HepG2 (cell line): ENCODE measurements at regions not wholly inside any gene's neighbourhood (a gene's known extent, or its start where the extent isn't known, plus 50 kb on each side); places are given as distances from the start of the nearest gene placed in this dataset.

Experiments used
- ATAC-seq: fragments of 200-7000 bp; cut with Tn5 transposase; 3 replicates; pipeline ENCODE4 v1.9.1; 2020; ENCODE audit warnings: mild to moderate bottlenecking, moderate library complexity
- BruUV-seq: library from RNA; stranded (reverse); fragments of 400-500 nt; replicated peaks from 2 replicates; lab custom pipeline; 2021; lab: Mats Ljungman, UMichigan
- CTCF ChIA-PET: fragments of 300-600 bp; formaldehyde crosslinking; extraction: SDS; loops from one replicate; lab custom pipeline; 2021; ENCODE audit warnings: low total read pairs, inconsistent platforms, low intra/inter-chr PET ratio; lab: Yijun Ruan, JAX
- POLR2A ChIA-PET: fragments of 350-600 bp; sonication (Branson Sonifier 250); formaldehyde crosslinking; loops from one replicate; lab custom pipeline; 2020; ENCODE audit warnings: antibody characterized with exemption, inconsistent platforms; lab: Yijun Ruan, JAX
- DNase-seq: peaks from one replicate; pipeline ENCODE4 v3.0.0-alpha.2; 2015; ENCODE audit warnings: low spot score
- FAIRE-seq: peaks from 3 replicates; lab custom pipeline; 2011; peaks lifted over from hg19 to GRCh38; lab: Jason Lieb, UNC
- H2AFZ ChIP-seq: one replicate; pipeline ENCODE4 v1.6.1; 2011; ENCODE audit warnings: low read length, inconsistent platforms
- H3K27ac ChIP-seq: fragments of 300-600 bp; 3 replicates; pipeline ENCODE4 v1.8.0; 2011; ENCODE audit warnings: mixed run types, mild to moderate bottlenecking, mixed read lengths, low read length, inconsistent platforms; ENCODE audit not compliant: insufficient read depth; ENCODE audit errors: extremely low read length
- H3K27me3 ChIP-seq, 2 experiments: fragments of 200-600 bp in 1 of 2; 2 replicates in 1 of 2; 3 replicates in 1 of 2; pipeline versions ENCODE4 v1.6.0 to v1.8.0; 2011; ENCODE audit warnings: low read length in 2 of 2, mild to moderate bottlenecking in 2 of 2, moderate library complexity in 2 of 2, inconsistent platforms in 1 of 2; ENCODE audit not compliant: insufficient read depth in 2 of 2, control insufficient read depth in 1 of 2
- H3K36me3 ChIP-seq, 2 experiments: fragments of 200-600 bp in 1 of 2; replicated peaks in 1 of 2; 2 replicates in 1 of 2; 3 replicates in 1 of 2; pipeline versions ENCODE4 v1.5.1 to v1.8.0; 2011; ENCODE audit warnings: low read length in 2 of 2, inconsistent platforms in 1 of 2; ENCODE audit not compliant: insufficient read depth in 2 of 2, control insufficient read depth in 1 of 2
- H3K4me1 ChIP-seq: 2 replicates; pipeline ENCODE4 v1.5.1; 2012; ENCODE audit warnings: low read length, inconsistent platforms; ENCODE audit not compliant: insufficient read depth
- H3K4me2 ChIP-seq: 2 replicates; pipeline ENCODE4 v1.6.0; 2011; ENCODE audit warnings: low read depth, low read length, inconsistent platforms
- H3K4me3 ChIP-seq, 3 experiments: fragments of 200-600 bp in 1 of 3; sonication (generic), shearing (Covaris generic) in 1 of 3; replicated peaks in 1 of 3; 2 replicates each; pipeline ENCODE4 v1.5.1; 2011 to 2016; ENCODE audit warnings: low read length in 3 of 3, inconsistent platforms in 2 of 3, low read depth in 2 of 3, mild to moderate bottlenecking in 2 of 3, control low read depth in 1 of 3, mixed read lengths in 1 of 3; ENCODE audit not compliant: insufficient read depth in 1 of 3
- H3K79me2 ChIP-seq: one replicate; pipeline ENCODE4 v1.6.1; 2011; ENCODE audit warnings: low read length, inconsistent platforms; ENCODE audit not compliant: insufficient read depth
- H3K9ac ChIP-seq: 2 replicates; pipeline ENCODE4 v1.6.0; 2011; ENCODE audit warnings: mild to moderate bottlenecking, low read depth, low read length, inconsistent platforms; ENCODE audit not compliant: insufficient read depth
- H3K9me3 ChIP-seq: 2 replicates; pipeline ENCODE4 v1.5.1; 2012; ENCODE audit warnings: mild to moderate bottlenecking, low read length
- H4K20me1 ChIP-seq: 2 replicates; pipeline ENCODE4 v1.6.0; 2011; ENCODE audit warnings: inconsistent platforms, mild to moderate bottlenecking, low read length, moderate library complexity; ENCODE audit not compliant: insufficient read depth
- DPF2 ChIP-seq: sonication (generic); formaldehyde crosslinking; IDR thresholded peaks from 2 replicates; pipeline ENCODE4 v1.4.0; 2020; ENCODE audit warnings: mild to moderate bottlenecking, low read depth, missing genetic modification reagents, borderline replicate concordance
- HIVEP1 ChIP-seq: sonication (generic); formaldehyde crosslinking; IDR thresholded peaks from 2 replicates; pipeline ENCODE4 v1.4.0; 2020; ENCODE audit warnings: mild to moderate bottlenecking, missing genetic modification reagents
- KDM5B ChIP-seq: sonication (generic); formaldehyde crosslinking; IDR thresholded peaks from 2 replicates; pipeline ENCODE4 v1.4.0; 2020; ENCODE audit warnings: missing genetic modification reagents, mild to moderate bottlenecking, borderline replicate concordance
- TOPORS ChIP-seq: sonication (generic); formaldehyde crosslinking; IDR thresholded peaks from 2 replicates; pipeline ENCODE4 v1.8.0; 2023; ENCODE audit warnings: mild to moderate bottlenecking, missing genetic modification reagents
- ZNF235 ChIP-seq: sonication (generic); formaldehyde crosslinking; IDR thresholded peaks from 2 replicates; pipeline ENCODE4 v1.8.1; 2023; ENCODE audit warnings: mild to moderate bottlenecking, missing genetic modification reagents, borderline replicate concordance
- ZNF883 ChIP-seq: sonication (generic); formaldehyde crosslinking; IDR thresholded peaks from 2 replicates; pipeline ENCODE4 v1.5.1; 2020; ENCODE audit warnings: mild to moderate bottlenecking, missing genetic modification reagents; ENCODE audit errors: not compliant biosample characterization
- ZSCAN22 ChIP-seq: sonication (generic); formaldehyde crosslinking; IDR thresholded peaks from 2 replicates; pipeline ENCODE4 v1.4.0; 2020; ENCODE audit warnings: mild to moderate bottlenecking, missing genetic modification reagents
- WGBS: methylation state at CpG from one replicate; pipeline ENCODE4 v1.1.6; 2017; ENCODE audit warnings: low lambda C conversion rate; 5-methylcytosine and 5-hydroxymethylcytosine counted together
- in situ Hi-C: cut with HindIII; loops from 2 replicates; pipeline ENCODE4 v1.10.0; 2017; ENCODE audit warnings: low pct_unique_long_range_greater_than_20kb; ENCODE audit not compliant: extremely low pct_ligation_motif_present
- intact Hi-C: fragments of 100-400 bp; cut with micrococcal nuclease; formaldehyde crosslinking; loops from one replicate; pipeline ENCODE4 v1.10.0; 2022; ENCODE audit not compliant: unreplicated experiment
- TF ChIP-seq, protein P1 (sequence below): sonication (generic); formaldehyde crosslinking; IDR thresholded peaks from 2 replicates; pipeline ENCODE4 v1.4.0; 2020; ENCODE audit warnings: missing genetic modification reagents, borderline replicate concordance
- TF ChIP-seq, protein P2 (sequence below): sonication (generic); formaldehyde crosslinking; IDR thresholded peaks from 2 replicates; pipeline ENCODE4 v1.5.0; 2020; ENCODE audit warnings: mild to moderate bottlenecking, missing genetic modification reagents

DNA sequence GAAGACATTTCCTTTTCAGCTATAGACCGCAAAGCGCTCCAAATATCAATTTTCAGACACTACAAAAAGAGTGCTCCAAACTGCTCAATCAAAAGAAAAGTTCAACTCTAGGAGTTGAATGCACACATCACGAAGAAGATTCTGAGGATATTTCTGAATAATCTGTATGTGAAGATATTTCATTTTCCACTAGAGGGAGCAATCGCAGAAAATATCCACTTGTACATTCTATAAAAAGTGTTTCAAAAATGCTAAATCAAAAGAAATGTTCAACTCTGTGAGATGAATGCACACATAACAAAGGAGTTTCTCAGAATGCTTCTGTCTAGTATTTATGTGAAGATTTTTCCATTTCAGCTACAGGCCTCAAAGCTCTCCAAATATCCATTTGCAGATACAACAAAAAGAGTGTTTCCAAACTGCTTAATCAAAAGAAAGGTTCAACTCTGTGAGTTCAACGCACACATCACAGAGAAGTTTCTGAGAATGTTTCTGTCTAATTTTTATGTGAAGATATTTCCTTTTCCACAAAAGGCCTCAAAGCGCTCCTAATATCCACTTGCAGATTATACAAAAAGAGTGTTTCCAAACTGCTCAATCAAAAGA, 643.8 kb upstream of the ALG10B start:
- Histone ChIP-seq H3K4me1 (no peaks in the 10 kb centered on the region), H3K4me3 (no peak overlapping the region), H2AFZ (no peak overlapping the region)
- no peak for ATAC-seq
- TF ChIP-seq HIVEP1 (CRISPR knock-in tag) (no peak), KDM5B (no peak), TOPORS (CRISPR knock-in tag) (no peak), ZSCAN22 (CRISPR knock-in tag) (no peak), DPF2 (no peak), ZNF883 (no peak), ZNF235 (CRISPR knock-in tag) (no peak)
- TF ChIP-seq, protein P1, sequence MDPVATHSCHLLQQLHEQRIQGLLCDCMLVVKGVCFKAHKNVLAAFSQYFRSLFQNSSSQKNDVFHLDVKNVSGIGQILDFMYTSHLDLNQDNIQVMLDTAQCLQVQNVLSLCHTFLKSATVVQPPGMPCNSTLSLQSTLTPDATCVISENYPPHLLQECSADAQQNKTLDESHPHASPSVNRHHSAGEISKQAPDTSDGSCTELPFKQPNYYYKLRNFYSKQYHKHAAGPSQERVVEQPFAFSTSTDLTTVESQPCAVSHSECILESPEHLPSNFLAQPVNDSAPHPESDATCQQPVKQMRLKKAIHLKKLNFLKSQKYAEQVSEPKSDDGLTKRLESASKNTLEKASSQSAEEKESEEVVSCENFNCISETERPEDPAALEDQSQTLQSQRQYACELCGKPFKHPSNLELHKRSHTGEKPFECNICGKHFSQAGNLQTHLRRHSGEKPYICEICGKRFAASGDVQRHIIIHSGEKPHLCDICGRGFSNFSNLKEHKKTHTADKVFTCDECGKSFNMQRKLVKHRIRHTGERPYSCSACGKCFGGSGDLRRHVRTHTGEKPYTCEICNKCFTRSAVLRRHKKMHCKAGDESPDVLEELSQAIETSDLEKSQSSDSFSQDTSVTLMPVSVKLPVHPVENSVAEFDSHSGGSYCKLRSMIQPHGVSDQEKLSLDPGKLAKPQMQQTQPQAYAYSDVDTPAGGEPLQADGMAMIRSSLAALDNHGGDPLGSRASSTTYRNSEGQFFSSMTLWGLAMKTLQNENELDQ (CRISPR knock-in tag) = no peak
- TF ChIP-seq, protein P2, sequence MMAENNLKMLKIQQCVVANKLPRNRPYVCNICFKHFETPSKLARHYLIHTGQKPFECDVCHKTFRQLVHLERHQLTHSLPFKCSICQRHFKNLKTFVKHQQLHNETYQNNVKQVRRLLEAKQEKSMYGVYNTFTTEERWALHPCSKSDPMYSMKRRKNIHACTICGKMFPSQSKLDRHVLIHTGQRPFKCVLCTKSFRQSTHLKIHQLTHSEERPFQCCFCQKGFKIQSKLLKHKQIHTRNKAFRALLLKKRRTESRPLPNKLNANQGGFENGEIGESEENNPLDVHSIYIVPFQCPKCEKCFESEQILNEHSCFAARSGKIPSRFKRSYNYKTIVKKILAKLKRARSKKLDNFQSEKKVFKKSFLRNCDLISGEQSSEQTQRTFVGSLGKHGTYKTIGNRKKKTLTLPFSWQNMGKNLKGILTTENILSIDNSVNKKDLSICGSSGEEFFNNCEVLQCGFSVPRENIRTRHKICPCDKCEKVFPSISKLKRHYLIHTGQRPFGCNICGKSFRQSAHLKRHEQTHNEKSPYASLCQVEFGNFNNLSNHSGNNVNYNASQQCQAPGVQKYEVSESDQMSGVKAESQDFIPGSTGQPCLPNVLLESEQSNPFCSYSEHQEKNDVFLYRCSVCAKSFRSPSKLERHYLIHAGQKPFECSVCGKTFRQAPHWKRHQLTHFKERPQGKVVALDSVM (CRISPR knock-in tag) = no peak
- TF ChIP-seq, all 625 proteins: peak for 0
- ChIA-PET CTCF (no interaction called here), POLR2A (no interaction called here)
- H3K79me2 ChIP-seq = no peaks in the 10 kb centered on the region
- FAIRE-seq = no peak
- H3K9ac ChIP-seq = no peak overlapping the region
- H3K9me3 ChIP-seq = peaks cover 97% of the 10 kb centered on the region
- 36% methylated on average over 6 of the region's 6 CpGs for WGBS
- H3K27me3 ChIP-seq = no peaks in the 10 kb centered on the region
- intact Hi-C loops (no loop called here), in situ Hi-C loops (no loop called here)
- DNase-seq = no peak
- no TSS peak for BruUV-seq
- H3K36me3 ChIP-seq = no peaks in the 10 kb centered on the region
- H3K4me2 ChIP-seq = no peak overlapping the region
- no peaks in the 10 kb centered on the region for H4K20me1 ChIP-seq
- no peak overlapping the region for H3K27ac ChIP-seq
